Astrocyte (in vitro differentiated cells and primary cell): ENCODE measurements at regions not wholly inside any gene's neighbourhood (a gene's known extent, or its start where the extent isn't known, plus 50 kb on each side); places are given as distances from the start of the nearest gene placed in this dataset.

Experiments
- CTCF ChIP-seq: IDR thresholded peaks from 2 replicates; pipeline ENCODE4 v1.5.1; 2011; ENCODE audit warnings: low read depth, mild to moderate bottlenecking, inconsistent platforms, low read length, moderate library complexity; ENCODE audit not compliant: insufficient read depth
- EZH2 ChIP-seq: IDR thresholded peaks from 2 replicates; pipeline ENCODE4 v1.6.1; 2012; ENCODE audit warnings: mild to moderate bottlenecking, low read length, inconsistent platforms; ENCODE audit not compliant: insufficient read depth

DNA sequence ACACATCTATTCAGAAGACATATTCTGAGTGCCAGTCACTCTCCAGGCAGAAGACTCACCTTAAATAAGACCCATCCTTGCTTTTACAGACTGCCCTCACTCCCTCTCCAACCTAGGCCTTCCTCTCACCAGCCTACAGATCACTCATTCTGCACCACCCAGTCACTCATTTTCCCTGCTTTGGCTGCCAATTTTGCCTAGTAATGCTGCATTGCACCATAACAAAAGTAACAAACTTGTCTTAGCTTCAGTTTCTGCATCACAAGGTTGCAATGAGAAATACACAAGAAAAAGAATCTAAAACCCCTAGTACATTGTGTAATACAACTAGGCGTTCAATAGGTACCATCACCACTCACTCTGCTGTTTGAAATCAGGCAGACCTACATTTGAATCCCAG is 292.4 kb downstream of the PLPP3 start:
- TF ChIP-seq CTCF: no peak
- TF ChIP-seq EZH2: no peak
